Dendritic cell treated with granulocyte-macrophage colony-stimulating factor and Interleukin-4, amounts not matched to agents 40 ng/mL and 50 ng/mL, for 4 days (primary cell): ENCODE measurements at regions not wholly inside any gene's neighbourhood (a gene's known extent, or its start where the extent isn't known, plus 50 kb on each side); places are given as distances from the start of the nearest gene placed in this dataset.
"Not testable (repeated sequence)": the region's sequence is repeated elsewhere in the genome, so short reads cannot be mapped to it uniquely, and the experiment has no call there.

Source experiments
- H3K27ac Mint-ChIP-seq: one replicate; pipeline ENCODE4 v1.8.0; 2022; ENCODE audit warnings: mild to moderate bottlenecking, mixed read lengths
- H3K27me3 Mint-ChIP-seq: one replicate; pipeline ENCODE4 v1.8.0; 2022; ENCODE audit warnings: mild to moderate bottlenecking, mixed read lengths
- H3K36me3 Mint-ChIP-seq: one replicate; pipeline ENCODE4 v1.8.0; 2022; ENCODE audit warnings: low read depth, mixed read lengths
- H3K4me1 Mint-ChIP-seq: one replicate; pipeline ENCODE4 v1.8.0; 2022; ENCODE audit warnings: low read depth, mixed read lengths
- H3K4me3 Mint-ChIP-seq: one replicate; pipeline ENCODE4 v1.8.0; 2022; ENCODE audit warnings: mild to moderate bottlenecking, moderate library complexity, mixed read lengths
- H3K9me3 Mint-ChIP-seq: one replicate; pipeline ENCODE4 v1.8.0; 2022; ENCODE audit warnings: mixed read lengths
- intact Hi-C: fragments of 100-400 bp; cut with micrococcal nuclease; formaldehyde crosslinking; loops from one replicate; pipeline ENCODE4 v1.15.0; 2022

DNA sequence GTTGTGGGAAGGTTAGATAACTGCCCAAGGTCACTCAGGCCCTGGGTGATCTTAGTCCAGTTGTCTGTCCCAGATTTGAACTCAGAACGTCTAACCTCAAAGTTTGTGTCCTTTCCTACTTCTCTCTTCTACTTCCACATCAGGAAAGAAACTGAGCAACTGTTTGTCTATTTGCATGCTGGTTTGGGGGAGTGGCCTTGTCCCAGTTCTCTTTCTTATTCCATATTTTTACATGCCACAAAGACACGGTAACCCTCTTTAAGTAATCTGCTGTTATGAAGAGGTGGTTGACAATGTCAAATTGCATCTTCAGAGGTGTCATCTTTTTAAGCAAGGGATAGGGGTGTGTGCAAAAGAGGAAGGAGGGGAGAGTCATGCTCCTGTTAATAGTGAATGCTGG lies 432.5 kb downstream of the HS3ST3B1 start:
- peaks cover 9% of the 10 kb centered on the region for H3K9me3 Mint-ChIP-seq
- H3K27ac Mint-ChIP-seq = no peak overlapping the region
- intact Hi-C loops = no loop called here
- no peaks in the 10 kb centered on the region for H3K27me3 Mint-ChIP-seq
- no peaks in the 10 kb centered on the region for H3K36me3 Mint-ChIP-seq
- no peak overlapping the region for H3K4me3 Mint-ChIP-seq
- peaks cover 50% of the 10 kb centered on the region for H3K4me1 Mint-ChIP-seq

DNA sequence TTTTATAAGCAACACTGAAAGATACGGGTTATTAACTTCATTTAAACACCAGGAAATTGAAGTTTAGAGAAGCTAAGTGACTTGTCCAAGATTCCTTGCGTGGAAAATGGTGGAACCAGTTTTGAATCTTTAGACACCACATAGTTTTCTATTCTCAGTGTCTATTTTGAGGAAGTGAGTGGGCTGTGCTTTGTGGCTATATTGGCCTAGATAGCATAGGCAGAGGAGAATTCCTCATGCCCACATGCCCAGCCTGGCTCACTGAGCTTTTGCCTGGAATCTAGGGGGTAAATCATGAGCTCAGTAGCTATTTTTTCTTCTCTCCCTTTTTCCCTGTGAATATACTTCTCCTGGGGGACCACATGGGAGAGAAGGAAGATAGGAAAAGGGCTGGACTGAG lies 431.3 kb downstream of the HS3ST3B1 start:
- H3K9me3 Mint-ChIP-seq = peaks cover 9% of the 10 kb centered on the region
- H3K27ac Mint-ChIP-seq = no peak overlapping the region
- H3K27me3 Mint-ChIP-seq = no peaks in the 10 kb centered on the region
- no peaks in the 10 kb centered on the region for H3K36me3 Mint-ChIP-seq
- H3K4me1 Mint-ChIP-seq = peaks cover 38% of the 10 kb centered on the region
- intact Hi-C loops = no loop called here
- H3K4me3 Mint-ChIP-seq = no peak overlapping the region

DNA sequence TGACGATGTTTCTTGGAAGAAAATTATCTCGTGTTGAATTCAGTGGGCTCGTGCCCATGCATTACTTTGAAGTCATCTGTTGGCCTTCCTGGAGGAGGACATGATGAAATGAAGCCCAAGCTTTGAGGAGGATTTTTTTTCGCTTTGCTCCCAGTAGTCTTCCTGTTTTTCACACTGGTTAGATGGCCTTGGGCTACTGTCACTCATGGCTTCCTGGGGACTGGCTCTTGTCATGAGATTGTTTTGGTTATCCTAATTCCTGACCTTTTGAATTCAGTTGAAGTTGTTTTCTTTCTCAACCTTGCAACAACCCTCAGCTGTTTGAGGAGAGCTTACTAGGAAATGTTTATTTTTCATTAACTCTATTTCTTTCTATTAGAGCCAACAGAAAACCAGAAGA lies 430.7 kb downstream of the HS3ST3B1 start:
- no peak overlapping the region for H3K27ac Mint-ChIP-seq
- peaks cover 32% of the 10 kb centered on the region for H3K4me1 Mint-ChIP-seq
- H3K4me3 Mint-ChIP-seq = no peak overlapping the region
- no peaks in the 10 kb centered on the region for H3K27me3 Mint-ChIP-seq
- H3K9me3 Mint-ChIP-seq = peaks cover 9% of the 10 kb centered on the region
- H3K36me3 Mint-ChIP-seq = no peaks in the 10 kb centered on the region
- intact Hi-C loops = no loop called here

DNA sequence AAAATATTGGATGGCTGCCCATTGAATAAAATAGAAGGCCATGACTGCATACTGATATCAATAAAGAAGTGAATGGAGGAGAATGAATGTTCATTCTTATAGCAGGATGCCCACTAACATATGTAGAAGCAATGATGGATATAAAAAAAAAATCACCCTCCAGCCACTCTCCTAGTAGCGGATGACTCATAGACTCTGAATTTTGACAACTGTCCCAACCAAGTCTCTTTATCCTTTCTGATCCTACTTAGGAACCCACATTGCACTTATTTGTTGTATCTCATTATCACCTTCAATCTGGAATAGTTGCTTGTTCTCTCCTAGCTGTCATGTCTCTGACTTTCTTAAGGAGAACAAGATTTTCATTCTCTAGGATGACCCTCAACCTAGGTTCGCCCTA lies 429.9 kb downstream of the HS3ST3B1 start:
- Mint-ChIP-seq H3K4me1 (peaks cover 34% of the 10 kb centered on the region), H3K27me3 (no peaks in the 10 kb centered on the region)
- intact Hi-C loops = no loop called here

DNA sequence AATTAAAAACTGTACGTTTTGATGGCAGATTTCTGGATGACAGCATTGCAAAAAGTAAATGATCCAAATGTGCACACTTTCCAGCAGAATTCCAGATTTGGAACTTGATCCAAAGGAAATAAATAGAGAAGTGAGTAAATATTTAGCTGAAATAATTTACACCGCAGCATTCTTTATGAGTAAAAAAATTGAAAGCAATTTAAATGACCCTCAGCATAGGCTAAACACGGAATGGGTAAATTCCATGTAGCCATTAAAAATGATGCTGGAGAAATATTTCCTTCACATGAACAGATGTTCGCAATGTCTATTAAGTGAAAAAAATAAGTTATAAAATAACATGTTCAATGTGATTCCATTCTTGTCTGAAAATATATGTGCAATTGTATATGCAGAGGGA lies 424.8 kb downstream of the HS3ST3B1 start:
- no peak overlapping the region for H3K27ac Mint-ChIP-seq
- H3K4me3 Mint-ChIP-seq = no peak overlapping the region
- H3K9me3 Mint-ChIP-seq = no peaks in the 10 kb centered on the region
- no peaks in the 10 kb centered on the region for H3K36me3 Mint-ChIP-seq
- intact Hi-C loops = no loop called here
- H3K4me1 Mint-ChIP-seq = peaks cover 5% of the 10 kb centered on the region
- H3K27me3 Mint-ChIP-seq = no peaks in the 10 kb centered on the region

More for the DNA sequence above, 429.9 kb downstream of the HS3ST3B1 start:
- H3K9me3 Mint-ChIP-seq = peaks cover 9% of the 10 kb centered on the region
- no peaks in the 10 kb centered on the region for H3K36me3 Mint-ChIP-seq
- no peak overlapping the region for H3K27ac Mint-ChIP-seq
- no peak overlapping the region for H3K4me3 Mint-ChIP-seq

DNA sequence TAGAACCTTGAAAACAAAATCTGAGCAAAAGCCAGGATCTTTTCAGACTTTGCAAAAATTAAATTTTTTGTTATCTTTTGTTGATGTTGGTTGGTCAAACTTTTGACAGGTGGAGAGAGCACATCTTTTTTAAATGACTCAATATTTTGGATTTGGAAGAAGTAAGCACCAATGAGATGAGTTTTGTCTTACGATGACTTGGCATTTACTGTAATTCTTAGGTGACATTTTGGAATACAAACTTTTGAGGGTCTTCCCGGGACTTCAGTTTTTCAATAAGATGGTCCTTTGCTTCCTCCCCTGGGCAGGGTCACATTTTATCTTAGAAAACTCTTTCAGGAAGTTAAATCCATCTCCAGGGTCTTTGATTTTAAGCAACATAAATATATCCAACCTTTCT lies 423.9 kb downstream of the HS3ST3B1 start:
- no peak overlapping the region for H3K4me3 Mint-ChIP-seq
- peaks cover 5% of the 10 kb centered on the region for H3K4me1 Mint-ChIP-seq
- H3K27ac Mint-ChIP-seq = no peak overlapping the region
- intact Hi-C loops = no loop called here
- H3K36me3 Mint-ChIP-seq = no peaks in the 10 kb centered on the region
- no peaks in the 10 kb centered on the region for H3K9me3 Mint-ChIP-seq
- no peaks in the 10 kb centered on the region for H3K27me3 Mint-ChIP-seq

DNA sequence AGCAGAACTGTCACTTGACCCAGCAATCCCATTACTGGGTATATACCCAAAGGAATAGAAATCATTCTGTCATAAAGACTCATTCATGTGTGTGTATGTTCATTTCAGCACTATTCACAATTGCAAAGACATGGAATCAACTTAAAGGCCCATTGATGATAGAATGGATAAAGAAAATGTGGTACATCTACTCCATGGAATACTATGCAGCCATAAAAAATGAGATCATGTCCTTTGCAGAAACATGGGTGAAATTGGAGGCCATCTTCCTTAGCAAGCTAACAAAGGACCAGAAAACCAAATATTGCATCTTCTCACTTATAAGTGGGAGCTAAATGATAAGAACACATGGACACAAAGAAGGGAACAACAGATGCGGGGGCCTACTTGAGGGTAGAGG lies 422.5 kb downstream of the HS3ST3B1 start:
- H3K9me3 Mint-ChIP-seq, H3K4me3 Mint-ChIP-seq, H3K4me1 Mint-ChIP-seq, H3K36me3 Mint-ChIP-seq, H3K27me3 Mint-ChIP-seq, intact Hi-C loops, H3K27ac Mint-ChIP-seq: not testable (repeated sequence)

DNA sequence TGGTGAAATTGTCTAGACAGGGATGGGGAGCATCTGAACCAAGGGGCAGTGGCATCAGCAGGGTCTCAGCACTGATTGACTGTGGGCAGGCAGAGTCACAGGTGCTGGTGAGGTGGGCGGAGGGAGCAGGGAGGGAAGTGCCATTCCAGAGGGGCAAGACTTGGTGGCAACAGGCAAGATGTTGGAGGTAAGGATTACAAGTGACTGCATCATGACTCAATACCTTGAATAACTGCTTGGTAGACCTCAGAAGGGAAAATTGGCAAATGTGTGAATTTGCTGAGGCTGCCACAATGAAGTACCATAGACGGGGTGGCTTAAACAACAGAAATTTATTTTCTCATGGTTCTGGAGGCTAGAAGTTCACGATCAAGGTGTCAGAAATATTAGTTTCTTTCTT lies 419.1 kb downstream of the HS3ST3B1 start:
- Mint-ChIP-seq H3K4me1 (no peaks in the 10 kb centered on the region), H3K27ac (no peak overlapping the region), H3K9me3 (no peaks in the 10 kb centered on the region), H3K36me3 (no peaks in the 10 kb centered on the region), H3K4me3 (no peak overlapping the region), H3K27me3 (no peaks in the 10 kb centered on the region)
- intact Hi-C loops = no loop called here

DNA sequence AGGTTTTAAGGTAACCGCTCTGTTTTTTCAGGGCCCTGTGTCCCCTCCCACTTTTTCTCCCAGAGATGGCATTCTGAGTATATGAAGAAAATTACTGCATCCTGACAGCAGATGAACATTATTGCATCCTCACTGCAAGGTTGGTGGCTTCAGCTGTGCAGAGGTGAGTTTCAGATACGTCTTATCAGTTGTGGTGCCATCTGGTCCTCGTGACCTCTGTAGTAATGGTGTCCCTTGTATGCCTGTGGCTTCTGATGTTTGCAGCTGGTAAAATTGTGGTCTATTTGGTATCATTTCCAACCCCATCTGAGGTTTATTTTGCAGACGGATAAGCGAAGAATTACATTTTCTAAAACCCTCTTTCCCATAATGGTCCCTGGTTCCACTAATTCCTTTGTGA lies 417.0 kb downstream of the HS3ST3B1 start:
- Mint-ChIP-seq H3K27ac (no peak overlapping the region), H3K36me3 (no peaks in the 10 kb centered on the region), H3K4me1 (peaks cover 6% of the 10 kb centered on the region), H3K27me3 (no peaks in the 10 kb centered on the region), H3K9me3 (no peaks in the 10 kb centered on the region), H3K4me3 (no peak overlapping the region)
- intact Hi-C loops = no loop called here

DNA sequence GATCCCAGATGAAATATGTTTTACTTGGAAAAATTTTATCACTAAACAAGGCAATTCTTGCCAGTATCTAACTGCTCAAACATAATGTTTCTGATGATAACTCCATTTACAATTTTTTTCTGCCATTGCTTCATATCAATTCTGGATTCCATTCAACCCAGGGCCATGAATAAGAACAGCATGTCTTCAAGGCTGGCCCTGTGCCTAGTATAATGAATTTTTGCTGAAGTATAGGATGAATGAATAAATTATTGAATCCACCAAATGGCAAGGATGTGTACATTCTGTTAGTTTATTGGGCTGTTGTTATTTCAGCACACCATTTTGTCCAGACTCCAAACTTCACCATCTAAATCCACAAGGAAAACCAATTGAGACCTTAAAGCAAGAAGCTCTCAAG lies 414.7 kb downstream of the HS3ST3B1 start:
- Mint-ChIP-seq H3K27ac (no peak overlapping the region), H3K27me3 (no peaks in the 10 kb centered on the region), H3K4me1 (peaks cover 16% of the 10 kb centered on the region), H3K9me3 (no peaks in the 10 kb centered on the region), H3K4me3 (no peak overlapping the region), H3K36me3 (no peaks in the 10 kb centered on the region)
- intact Hi-C loops = no loop called here

DNA sequence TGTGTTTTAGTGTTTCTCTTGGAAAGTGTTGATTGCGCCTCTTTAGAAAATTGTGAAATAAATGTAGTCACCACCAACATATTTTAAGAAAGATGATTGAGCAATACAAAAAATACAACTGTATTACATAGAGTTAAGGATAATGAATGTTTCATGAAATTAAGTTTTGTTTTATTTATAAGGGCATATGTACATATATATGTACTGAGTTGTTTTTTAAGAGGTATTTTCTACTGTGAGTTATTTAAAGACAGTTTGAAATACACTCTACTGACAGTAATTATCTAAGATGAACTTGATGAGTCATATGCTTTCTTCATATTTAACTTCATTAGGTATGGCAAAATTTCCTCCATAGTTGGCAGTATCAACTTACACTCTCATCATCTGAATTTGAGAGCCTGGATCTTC lies 411.7 kb downstream of the HS3ST3B1 start:
- H3K4me1 Mint-ChIP-seq = peaks cover 16% of the 10 kb centered on the region
- H3K36me3 Mint-ChIP-seq = no peaks in the 10 kb centered on the region
- intact Hi-C loops = no loop called here
- H3K9me3 Mint-ChIP-seq = no peaks in the 10 kb centered on the region
- no peak overlapping the region for H3K27ac Mint-ChIP-seq
- H3K4me3 Mint-ChIP-seq = no peak overlapping the region
- H3K27me3 Mint-ChIP-seq = no peaks in the 10 kb centered on the region

DNA sequence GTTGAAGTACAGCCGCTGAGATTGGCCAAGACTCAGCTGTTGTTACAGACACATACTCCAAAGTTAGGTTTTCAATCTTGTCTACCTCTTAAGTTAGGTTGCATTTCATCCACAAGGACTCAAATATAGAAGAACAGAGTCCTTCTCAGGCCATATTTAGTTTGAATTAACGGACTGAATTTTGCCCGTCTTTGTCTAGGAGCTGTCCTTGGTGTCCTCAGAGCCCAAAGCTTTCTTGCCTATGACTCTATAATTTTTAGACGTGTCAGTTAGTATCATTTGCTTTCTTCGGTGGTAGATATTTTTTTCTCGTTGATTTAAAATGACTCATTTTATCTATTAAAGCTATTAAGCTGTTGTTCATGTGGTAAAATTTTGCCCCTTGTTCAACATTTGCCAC lies 403.2 kb downstream of the HS3ST3B1 start:
- intact Hi-C loops = no loop called here
- Mint-ChIP-seq H3K36me3 (no peaks in the 10 kb centered on the region), H3K27me3 (no peaks in the 10 kb centered on the region), H3K4me3 (no peak overlapping the region), H3K4me1 (no peaks in the 10 kb centered on the region), H3K27ac (no peak overlapping the region), H3K9me3 (no peaks in the 10 kb centered on the region)

DNA sequence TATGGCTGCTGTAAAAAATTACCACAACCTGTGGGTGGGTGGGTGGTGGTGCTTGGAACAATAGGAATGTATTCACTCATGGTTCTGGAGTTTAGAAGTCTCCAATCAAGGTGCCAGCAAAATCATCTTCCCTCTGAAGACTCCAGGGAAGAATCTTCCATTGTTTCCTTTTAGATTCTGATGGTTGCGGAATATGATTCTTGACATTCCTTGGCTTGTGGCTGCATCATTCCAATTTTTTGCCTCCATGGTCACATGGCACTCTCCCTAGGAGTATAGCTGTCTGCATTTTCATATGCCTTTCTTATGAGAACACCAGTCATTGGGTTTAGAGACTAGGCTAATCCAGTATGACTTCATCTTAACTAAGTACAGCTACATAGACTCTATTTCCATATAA lies 401.0 kb downstream of the HS3ST3B1 start:
- Mint-ChIP-seq H3K4me1 (no peaks in the 10 kb centered on the region), H3K4me3 (no peak overlapping the region), H3K9me3 (no peaks in the 10 kb centered on the region), H3K36me3 (no peaks in the 10 kb centered on the region), H3K27me3 (no peaks in the 10 kb centered on the region), H3K27ac (no peak overlapping the region)
- intact Hi-C loops = no loop called here

DNA sequence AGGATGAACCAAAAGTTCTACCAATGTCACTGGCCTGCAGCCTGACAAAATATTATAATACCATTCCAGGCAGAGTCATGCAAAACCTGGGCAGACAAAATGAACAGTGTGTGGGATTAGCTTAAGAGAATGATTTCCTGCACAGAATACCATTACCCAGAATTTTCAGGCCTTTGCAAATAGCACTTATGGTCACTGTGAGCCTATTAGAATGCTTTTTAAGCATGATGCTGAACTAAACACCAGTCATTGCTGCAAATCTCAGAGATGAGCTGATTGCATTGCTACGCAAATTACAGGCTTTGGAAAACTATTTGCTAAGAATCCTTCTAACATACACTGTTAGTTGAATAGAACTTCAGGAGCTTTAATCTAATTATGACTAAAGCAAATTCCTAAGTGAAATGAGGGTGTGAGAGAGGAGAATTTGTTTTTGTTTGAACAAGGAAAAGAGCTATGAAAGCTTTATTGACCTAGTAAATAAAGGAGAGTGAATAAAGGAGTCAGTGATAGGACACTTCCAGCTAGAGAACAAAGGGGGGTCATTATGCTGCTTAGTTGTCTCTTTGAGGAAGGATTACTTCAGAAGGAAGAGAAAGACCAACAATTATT lies 398.8 kb downstream of the HS3ST3B1 start:
- H3K27ac Mint-ChIP-seq = no peak overlapping the region
- H3K4me1 Mint-ChIP-seq = peaks cover 14% of the 10 kb centered on the region
- no peak overlapping the region for H3K4me3 Mint-ChIP-seq
- H3K27me3 Mint-ChIP-seq = no peaks in the 10 kb centered on the region
- no peaks in the 10 kb centered on the region for H3K36me3 Mint-ChIP-seq
- intact Hi-C loops = no loop called here
- no peaks in the 10 kb centered on the region for H3K9me3 Mint-ChIP-seq

DNA sequence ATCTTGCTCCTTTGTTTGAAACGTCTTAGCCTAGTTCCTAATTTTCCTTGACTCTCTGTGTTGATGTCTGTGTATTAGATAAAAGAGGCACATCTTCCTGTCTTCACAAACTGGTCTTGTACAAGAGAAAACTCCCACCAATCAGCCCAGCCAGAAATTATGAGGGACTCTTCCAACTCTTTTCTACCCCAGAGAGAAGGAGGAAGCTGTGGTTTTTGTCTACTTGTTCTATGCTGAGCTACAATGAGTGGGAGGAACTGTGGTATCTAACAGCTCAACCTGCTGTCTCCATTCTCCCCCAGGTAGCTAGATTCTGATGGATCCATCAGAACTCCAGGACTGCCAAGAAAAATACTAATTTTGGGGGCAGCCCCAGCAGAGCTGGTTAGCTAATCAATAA lies 392.5 kb downstream of the HS3ST3B1 start:
- H3K9me3 Mint-ChIP-seq = peaks cover 34% of the 10 kb centered on the region
- H3K36me3 Mint-ChIP-seq = peaks cover 6% of the 10 kb centered on the region
- no peak overlapping the region for H3K4me3 Mint-ChIP-seq
- intact Hi-C loops = no loop called here
- H3K27ac Mint-ChIP-seq = no peak overlapping the region
- peaks cover 30% of the 10 kb centered on the region for H3K4me1 Mint-ChIP-seq
- H3K27me3 Mint-ChIP-seq = no peaks in the 10 kb centered on the region
